ENCODE measurements at regions not wholly inside any gene's neighbourhood (a gene's known extent, or its start where the extent isn't known, plus 50 kb on each side); places are given as distances from the start of the nearest gene placed in this dataset.
"Not testable (repeated sequence)": the region's sequence is repeated elsewhere in the genome, so short reads cannot be mapped to it uniquely, and the experiment has no call there.

DNA sequence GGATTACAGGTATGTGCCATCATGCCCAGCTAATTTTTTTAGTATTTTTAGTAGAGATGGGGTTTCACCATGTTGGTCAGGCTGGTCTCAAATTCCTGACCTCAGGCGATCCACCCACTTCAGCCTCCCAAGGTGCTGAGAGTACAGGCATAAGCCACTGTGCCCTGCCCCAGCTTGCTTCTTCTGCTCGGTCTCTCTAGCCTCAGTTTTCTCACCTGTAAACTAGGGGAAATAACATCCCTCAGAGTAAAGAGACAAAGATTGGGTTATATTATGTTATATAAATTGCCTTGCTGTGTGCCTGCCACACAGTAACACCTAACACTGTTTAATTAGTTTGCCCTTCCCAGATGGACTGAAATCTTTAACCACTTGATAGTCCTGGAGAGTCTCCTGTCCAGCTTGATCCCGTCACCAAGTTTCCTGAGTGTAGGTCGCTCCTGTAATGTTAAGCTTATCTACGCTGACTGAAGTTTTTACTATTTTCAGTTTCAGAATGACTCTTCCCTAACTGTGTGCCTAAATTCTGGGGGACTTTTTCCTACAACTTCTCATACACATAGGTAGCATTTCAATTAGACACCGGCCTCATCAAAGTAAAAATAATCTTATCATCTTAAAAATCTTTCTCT is 412.7 kb upstream of the TENM3 start:
- DNase-seq (ENCODE audit: low spot score in 2 of 2), result no peak
- FAIRE-seq, result no peak

DNA sequence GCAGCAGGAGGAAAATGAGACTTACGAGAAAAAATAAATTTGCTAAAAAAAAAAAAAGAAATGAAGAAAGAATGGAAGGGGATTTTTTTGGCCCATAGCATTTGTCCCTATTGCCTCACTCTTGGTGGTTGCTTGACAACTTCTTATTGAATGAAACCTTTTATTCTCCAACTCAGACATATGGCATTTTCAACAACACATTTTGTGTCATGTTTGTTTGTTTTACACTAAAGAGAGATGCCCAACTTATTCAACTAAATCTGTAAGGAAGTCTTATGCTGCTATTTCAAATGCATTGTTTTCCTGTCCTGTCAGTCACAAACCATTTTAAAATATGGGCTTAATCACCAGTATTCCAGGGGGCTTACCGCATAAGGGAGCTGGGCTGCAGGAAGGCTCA is 409.1 kb upstream of the TENM3 start:
- no peak for FAIRE-seq

DNA sequence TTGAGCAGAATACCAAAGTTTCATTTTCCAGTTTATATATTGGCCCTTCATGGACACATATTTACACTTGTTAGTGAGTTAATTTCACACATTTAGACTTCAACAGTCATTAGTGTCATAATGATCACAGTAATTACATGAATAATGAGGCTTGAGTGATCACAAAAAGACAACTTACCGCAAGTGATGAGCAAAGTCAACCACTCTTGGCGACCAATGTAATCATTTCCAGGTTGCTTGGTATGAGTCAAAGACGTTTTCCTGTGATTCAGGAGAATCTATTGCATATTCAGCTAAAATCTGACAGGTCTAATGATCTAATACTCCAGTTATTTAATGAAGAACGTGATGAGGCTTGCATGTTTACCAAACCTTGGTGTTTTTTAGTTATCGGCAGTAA is 407.9 kb upstream of the TENM3 start:
- DNase-seq (ENCODE audit: low spot score in 2 of 2), result no peak
- no peak for FAIRE-seq

More for the DNA sequence above, 409.1 kb upstream of the TENM3 start:
- DNase-seq (ENCODE audit: low spot score in 2 of 2), result no peak

DNA sequence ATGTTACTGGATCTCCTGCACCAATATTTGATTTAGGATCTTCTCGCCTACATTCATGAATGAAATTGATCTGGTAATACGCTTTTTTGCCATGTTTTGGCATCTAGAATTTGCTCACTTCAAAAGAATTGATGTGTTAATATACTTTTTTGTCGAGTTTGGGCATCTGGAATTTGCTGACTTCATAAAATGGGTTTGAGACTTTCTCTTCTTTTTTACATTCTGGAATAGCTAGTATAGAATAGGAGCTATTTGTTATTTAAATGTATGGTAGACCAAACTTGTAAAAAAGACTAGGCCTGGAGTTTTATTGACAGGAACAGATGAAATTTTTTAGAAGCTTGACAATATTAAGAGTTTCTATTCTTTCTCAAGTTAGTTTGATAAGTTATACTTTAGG is 404.9 kb upstream of the TENM3 start:
- FAIRE-seq, result no peak
- DNase-seq (ENCODE audit: low spot score in 2 of 2), result no peak

DNA sequence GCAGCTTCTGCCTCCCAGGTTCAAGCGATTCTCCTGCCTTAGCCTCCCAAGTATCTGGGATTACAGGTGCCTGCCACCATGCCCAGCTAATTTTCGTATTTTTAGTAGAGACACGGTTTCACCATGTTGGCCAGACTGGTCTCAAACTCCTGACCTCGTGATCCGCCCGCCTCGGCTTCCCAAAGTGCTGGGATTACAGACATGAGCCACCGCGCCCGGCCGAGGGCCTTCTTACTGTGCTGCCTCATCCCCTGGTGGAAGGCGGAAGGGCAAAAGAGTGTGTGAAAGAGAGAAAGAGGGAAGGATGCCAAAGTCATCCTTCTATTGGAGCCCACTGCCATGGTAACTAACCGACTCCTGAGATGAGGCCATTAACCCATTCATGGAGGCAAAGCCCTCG is 399.4 kb upstream of the TENM3 start:
- not testable (repeated sequence) for FAIRE-seq; DNase-seq (ENCODE audit: low spot score in 2 of 2)

DNA sequence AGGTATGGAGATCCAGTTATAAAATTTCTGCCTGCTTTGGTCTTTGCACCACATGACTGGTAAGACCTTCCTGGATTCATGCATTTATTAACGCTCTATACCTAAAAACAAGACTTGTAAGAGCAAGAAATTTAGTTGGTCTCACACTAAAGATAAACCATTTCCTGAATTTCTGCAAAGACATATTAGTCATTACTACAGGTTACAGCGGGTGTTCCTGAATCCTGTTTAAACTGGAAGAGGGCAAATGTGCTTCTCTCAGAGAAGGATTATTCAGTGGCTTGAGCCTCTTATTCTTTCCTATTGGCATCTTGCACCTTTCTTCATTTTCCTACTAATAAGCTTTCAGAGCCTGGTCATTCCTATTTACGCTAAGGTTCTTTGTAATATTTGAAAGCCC is 397.6 kb upstream of the TENM3 start:
- DNase-seq (ENCODE audit: low spot score in 2 of 2) (no peak), FAIRE-seq (no peak)

DNA sequence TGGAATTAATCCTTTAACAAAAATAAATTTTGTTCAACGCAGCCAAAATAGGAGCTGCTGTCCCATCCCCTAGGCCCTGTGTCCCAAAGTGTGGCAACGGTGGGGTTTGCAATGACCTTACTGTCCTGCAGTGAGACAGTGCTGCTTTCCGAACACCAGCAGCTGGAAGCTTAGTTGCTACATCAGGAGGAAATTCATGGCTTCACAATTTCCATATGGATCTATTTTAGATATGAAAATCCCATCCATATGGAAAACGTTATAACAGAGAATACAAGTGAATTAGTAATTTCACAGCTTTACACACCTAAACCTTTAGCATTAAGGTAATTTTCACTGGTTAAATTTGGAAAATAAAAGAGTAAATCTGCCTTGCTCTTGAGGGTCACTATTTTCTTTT is 396.3 kb upstream of the TENM3 start:
- DNase-seq (ENCODE audit: low spot score in 2 of 2), result no peak
- FAIRE-seq, result no peak

DNA sequence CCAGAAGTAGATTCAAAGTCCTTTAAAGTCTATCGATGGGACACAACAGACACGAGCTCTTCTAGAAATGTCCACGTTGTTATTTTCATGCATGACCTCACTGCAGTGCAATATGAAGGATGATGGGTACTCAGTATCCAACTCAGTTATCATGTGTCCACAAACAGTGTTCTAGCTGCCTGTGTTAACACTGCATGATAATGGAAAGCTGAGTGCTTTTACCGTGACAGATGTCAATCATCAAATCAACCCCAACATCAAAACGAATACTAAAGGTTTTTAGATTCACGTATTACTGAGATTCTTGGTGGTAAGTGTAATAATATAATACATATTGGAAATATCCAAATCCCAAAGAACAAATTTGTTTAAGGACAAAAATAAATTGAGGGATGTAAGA is 394.8 kb upstream of the TENM3 start:
- FAIRE-seq (no peak), DNase-seq (ENCODE audit: low spot score in 2 of 2) (no peak)

DNA sequence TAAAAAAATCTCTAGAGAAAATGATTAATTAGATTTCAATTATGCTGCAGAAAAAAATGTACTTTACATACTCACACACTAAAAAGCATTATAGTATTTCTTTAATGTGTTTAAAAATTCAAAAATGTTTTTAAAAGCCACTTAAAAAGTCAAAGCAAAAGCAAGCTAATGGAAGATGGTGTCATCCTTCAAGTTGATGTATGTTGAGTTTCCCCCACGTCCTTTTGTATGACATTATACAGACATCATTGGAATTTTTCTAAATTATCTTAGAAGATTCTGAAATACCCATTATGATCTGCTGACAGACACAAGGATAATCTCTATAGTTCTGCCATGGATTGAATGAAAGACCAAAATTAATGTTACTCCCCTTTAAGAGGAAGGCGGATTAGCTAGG is 393.7 kb upstream of the TENM3 start:
- FAIRE-seq (no peak), DNase-seq (ENCODE audit: low spot score in 2 of 2) (no peak)

DNA sequence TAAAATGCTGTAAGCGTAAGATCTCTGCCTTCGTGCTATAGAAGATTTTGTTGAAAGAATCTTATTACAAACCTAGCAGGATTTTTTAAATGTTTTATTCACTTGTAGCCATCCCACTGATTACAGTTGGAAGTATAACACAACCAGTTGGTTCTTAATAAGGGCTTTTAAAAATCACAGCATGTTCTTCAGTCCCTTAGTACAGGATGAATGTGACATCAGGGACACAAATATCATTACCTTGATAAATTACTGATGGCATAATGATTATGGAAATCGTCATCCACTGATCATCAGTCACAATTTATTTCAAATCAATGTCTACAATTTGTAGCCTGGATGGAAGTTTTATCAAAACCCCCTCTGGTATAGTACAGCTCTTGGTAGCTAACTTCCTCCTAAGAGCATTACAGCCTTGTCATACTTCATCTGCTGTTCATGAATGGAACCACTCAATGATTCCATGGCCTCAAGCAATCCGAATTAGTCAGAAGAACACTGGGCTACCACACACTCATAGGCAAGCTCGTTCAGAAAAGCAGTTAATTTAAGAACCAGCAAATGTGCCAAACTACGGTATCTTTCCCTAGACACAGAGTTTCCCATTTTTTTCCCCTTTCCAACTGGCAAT is 389.2 kb upstream of the TENM3 start:
- no peak for FAIRE-seq

DNA sequence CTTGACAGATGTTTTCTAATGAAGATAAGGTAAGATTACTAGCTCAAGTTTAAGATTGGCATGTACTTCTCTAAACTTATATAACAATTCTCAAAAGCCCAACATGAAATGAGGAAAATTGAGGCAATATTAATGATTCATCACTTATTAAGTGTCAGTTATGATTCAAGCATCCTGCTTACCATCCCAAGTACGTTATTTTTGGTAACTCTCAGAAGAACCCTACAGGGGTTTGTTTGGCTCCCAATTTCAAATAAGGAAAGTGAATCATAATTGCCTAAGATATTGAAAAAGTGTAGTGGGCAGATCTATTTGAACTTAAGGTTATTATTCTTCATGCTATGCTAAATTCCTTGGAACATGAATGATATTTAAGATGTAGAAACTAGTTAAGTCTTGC is 387.9 kb upstream of the TENM3 start:
- DNase-seq (ENCODE audit: low spot score in 2 of 2) (no peak), FAIRE-seq (no peak)

More for the DNA sequence above, 389.2 kb upstream of the TENM3 start:
- no peak for DNase-seq (ENCODE audit: low spot score in 2 of 2)

DNA sequence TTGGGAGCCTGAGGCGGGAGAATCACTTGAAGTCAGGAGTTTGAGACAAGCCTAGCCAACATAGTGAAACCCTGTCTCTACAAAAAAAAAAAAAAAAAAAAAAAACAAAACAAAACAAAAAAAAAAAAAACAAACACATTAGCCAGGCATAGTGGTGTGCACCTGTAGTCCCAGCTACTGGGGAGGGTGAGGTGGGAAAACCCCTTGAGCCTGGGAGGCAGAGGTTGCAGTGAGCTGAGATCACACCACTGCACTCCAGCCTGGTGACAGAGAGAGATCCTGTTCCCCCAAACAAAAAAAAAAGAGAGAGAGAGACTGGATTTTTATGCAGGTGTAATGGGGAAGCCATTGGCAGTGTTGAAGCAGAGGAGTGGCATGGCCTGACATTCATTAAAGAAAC is 385.7 kb upstream of the TENM3 start:
- not testable (repeated sequence) for FAIRE-seq

DNA sequence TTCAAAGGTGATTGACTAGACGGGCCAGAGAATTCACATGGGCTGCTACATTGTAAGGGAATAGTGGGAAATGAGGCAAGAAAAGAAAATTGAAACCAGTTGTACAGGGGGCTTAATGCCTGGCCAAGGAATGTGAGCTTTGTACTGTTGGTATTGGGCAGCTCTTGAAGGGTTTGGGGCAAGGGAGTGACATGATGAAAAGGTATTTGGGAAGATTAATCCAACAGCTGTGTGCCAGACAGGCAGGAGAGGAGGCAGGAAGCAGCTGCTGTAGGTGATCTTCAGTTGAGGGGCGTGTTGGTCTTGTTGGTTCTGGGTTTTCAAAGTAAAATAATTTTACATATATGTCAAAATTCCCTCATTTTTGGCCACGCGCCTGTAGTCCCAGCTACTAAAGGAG is 384.5 kb upstream of the TENM3 start:
- no peak for FAIRE-seq
- no peak for DNase-seq (ENCODE audit: low spot score in 2 of 2)

More for the DNA sequence above, 385.7 kb upstream of the TENM3 start:
- not testable (repeated sequence) for DNase-seq (ENCODE audit: low spot score in 2 of 2)

DNA sequence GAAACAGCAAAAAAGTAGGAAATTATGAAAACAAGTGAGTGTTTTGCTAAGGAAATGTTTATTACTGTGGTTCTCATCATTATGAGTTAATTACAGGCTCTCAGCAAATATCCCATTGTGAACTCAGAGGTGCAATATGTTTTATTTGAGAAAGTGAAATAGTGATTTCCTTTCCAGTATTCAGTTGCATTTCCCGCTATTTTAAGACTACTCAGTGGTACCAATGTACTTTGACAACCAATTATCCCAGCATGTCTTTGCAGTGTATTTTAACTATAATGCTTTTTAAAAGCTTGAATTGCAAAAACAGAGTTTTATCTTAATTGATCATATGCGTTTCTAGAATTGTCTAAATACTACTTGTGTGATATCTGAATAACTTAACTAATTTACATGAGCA is 383.8 kb upstream of the TENM3 start:
- DNase-seq (ENCODE audit: low spot score in 2 of 2) (no peak), FAIRE-seq (no peak)

DNA sequence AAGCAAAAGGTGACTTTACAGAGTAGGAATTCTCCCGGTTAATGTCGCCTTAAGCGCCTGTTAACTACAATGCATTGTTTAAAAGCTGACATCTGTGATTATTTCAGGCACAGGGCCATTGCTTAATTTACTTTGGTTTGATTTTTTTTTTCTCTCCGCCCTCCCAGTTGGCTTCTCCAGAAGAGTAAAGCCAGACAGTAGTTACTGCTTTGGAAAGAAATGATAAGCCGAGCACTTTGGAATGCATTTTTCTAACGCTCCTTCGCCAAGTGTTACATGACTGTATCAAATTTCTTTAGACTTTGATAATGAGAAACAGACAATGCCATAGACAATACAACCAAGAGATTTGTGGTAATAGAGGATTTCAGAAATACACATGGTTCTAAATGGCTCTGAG is 383.0 kb upstream of the TENM3 start:
- DNase-seq (ENCODE audit: low spot score in 2 of 2), result no peak
- no peak for FAIRE-seq

DNA sequence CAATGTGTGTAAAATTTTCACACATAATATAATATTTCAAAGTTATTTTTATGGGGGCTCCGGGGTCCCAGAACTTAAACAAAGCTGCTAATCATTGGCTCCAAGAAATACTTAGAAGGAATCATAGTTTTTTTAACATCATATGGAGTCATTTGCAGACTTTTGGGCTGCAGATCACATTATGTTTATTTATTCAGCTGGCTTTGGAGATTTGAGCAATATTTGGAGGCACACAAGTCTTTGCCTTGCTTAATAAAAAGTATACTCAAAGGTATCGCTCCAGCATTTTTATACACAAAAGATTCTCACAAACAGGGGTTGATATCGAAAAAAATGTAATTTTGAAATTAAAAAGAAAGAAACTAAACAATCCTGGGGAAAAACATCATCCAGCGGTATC is 382.5 kb upstream of the TENM3 start:
- DNase-seq (ENCODE audit: low spot score in 2 of 2), result no peak
- FAIRE-seq, result no peak

DNA sequence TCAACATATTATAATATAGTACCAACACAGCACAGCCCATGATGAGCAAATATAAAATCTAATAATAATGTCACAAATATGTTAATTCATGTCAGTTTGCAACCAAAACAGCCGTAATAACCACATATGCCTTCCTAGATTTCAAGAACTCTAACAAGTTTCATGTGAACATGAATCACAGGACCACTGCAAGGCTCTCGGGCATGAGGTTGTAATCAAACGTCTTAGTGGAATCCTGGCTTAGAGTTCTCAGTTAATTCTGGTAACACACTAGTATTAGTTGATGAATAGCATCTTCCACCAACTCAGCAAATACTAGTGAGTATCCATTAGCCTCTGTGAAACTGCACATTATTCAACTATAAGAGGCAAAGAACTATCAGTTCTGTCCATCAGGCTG is 379.3 kb upstream of the TENM3 start:
- no peak for FAIRE-seq
- no peak for DNase-seq (ENCODE audit: low spot score in 2 of 2)

DNA sequence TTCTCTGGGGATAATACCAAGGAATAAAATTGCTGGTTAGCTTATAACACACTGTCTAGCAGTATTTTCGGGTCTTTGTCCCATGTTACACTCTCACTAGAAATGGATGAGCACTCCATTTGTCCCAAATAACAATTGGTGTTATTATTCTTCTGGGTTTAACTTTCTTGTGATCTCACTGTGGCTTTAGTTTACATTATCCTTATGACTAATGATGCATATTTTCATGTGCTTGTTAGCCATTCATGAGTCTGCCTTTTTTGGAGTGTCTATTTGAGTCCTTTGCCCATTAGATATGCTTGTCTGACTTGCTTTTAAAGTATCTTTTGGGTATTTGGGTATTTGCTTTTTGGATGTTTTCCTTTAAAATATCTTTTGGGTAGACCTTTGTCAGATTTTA is 372.9 kb upstream of the TENM3 start:
- FAIRE-seq, result no peak

DNA sequence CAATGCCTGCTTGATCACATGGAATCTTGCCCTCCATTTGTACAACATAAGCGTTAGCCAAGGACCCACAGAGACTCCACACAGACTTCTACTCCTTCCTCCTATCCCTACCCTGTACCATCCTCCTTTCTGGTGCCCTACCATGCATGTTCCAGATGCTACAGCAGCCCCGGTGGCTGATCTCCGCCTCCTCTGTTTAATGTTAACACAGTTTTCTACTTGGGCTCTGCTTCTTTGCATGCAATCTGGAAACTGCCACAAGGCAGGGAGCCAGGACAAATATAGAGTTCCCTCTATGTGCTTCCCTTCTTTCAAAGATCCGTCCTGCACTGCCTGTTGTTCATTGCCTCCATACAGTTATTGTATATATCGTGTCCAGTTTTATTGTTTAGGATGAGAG is 368.6 kb upstream of the TENM3 start:
- no peak for FAIRE-seq

More for the DNA sequence above, 372.9 kb upstream of the TENM3 start:
- no peak for DNase-seq (ENCODE audit: low spot score in 2 of 2)

DNA sequence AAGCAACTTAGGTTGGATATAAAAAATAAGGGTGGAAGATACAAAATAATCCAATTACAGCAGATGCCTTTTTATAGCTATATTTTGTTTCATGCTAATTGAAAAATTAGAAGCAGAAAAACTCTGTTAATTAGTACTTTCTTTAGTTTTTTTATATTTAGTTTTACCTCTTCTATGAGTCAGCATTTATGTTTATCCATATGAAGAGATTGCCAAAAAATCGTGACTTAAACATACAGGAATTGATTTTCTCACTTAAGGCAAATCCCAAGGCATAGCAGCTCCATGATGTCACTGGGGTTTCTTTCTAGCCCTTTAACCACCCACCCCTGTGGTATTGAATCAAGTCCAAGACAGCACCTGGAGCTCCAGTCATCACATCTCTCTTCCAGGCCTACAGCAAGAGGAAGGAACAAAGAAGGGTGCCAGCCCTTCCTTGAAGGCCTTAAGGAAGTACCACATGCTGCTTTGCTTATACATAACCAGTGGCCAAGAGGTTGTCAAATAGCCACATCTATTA is 365.8 kb upstream of the TENM3 start:
- DNase-seq (ENCODE audit: low spot score in 2 of 2) (no peak), FAIRE-seq (no peak)

More for the DNA sequence above, 368.6 kb upstream of the TENM3 start:
- DNase-seq (ENCODE audit: low spot score in 2 of 2), result no peak

DNA sequence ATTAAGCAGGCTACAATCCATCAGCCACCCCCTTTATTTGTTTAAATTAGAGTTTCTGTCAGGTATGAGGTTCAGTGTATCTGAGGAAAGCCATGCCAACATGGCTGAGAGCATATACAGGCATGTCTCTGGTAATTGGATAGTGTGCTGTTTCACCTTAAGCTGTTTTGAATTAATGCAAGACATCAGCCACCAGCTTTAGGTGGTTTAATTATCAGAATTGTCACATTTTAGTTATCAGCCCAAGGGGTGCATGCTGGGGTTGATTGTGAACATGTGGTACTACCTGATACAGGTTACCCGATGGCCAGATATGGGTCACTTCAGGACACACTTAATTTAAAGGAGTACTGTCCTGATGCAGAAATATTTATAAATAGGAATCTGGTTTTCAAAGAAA is 353.2 kb upstream of the TENM3 start:
- DNase-seq (ENCODE audit: low spot score in 2 of 2) (no peak), FAIRE-seq (no peak)

DNA sequence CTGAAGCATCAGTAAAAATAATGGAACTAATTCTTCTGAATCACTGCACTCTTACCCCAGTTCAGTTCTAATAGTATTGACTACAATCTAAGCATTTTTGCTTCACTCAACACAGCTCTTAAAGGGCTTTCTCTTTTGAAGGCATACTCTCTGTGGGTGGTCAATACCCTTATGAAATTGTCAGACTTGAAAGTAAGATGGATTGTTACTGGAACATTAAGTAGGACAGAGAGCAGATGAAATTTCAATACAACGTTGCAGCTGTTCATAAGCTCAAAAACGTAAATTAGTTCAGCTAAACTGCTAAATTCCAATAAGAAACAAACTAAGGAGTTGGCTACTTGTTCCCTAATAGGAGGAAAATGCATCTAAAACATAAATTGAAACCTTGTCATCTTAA is 352.3 kb upstream of the TENM3 start:
- DNase-seq (ENCODE audit: low spot score in 2 of 2) (no peak), FAIRE-seq (no peak)
